ENCODE measurements at regions not wholly inside any gene's neighbourhood (a gene's known extent, or its start where the extent isn't known, plus 50 kb on each side); places are given as distances from the start of the nearest gene placed in this dataset.

- H3K9me3 ChIP-seq, result no peaks in the 10 kb centered on the region
- H3K36me3 ChIP-seq (ENCODE audit: low read depth, missing control alignments), result no peaks in the 10 kb centered on the region
- no peaks in the 10 kb centered on the region for H3K27me3 ChIP-seq
- 95% methylated on average over 2 of the region's 2 CpGs for WGBS, 2 donors
- H3K4me3 ChIP-seq, result no peak overlapping the region
- DNase-seq, result no peak
- no peak overlapping the region for H3K27ac ChIP-seq
- TF ChIP-seq POLR2A (IDR thresholded peaks at IDR 0.05) (no peak), CTCF (IDR thresholded peaks at IDR 0.05) (no peak)
- intact Hi-C loops (cut with DNase I; ENCODE audit: low total_unique reads), result no loop called here
- H3K4me1 ChIP-seq, result no peaks in the 10 kb centered on the region
These were observed 267.9 kb upstream of the PIK3C3 start for GRCh38 chr18:41687138-41687537.

DNA sequence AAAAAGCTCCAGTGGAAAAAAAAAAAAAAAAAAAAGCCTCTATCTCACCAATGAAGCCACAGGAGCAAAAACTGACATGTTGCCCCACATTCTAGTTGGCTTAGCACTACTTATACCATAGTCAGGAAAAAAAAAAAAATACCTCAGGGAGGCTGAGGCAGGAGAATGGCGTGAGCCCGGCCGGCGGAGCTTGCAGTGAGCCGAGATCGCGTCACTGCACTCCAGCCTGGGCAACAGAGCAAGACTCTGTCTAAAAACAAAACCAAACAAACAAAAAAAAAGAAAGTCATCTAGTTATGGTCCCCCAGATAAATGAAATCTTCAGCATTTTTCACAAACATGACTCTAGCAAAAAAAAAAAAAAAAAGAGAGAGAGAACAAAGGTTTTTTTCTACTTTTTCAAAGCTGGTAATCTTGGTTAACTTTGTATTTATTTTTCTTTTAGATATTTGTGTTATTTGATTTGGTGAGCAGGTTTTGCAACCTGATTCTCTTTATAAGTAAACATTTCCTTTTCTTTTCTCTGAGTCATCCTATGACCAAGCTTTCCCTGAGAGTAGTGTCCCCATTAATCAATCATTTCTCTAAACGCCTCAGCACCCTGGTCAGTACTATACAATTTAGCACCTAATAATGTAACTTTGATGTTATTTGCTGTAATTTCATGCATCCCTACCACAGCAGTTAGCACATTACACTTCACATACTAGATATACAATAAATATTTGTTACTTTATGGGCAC, 273.7 kb upstream of the PIK3C3 start:
- TF ChIP-seq POLR2A (IDR thresholded peaks at IDR 0.05) (no peak), CTCF (IDR thresholded peaks at IDR 0.05) (no peak)
- Histone ChIP-seq H3K27ac (no peak overlapping the region), H3K27me3 (no peaks in the 10 kb centered on the region), H3K4me3 (no peak overlapping the region), H3K36me3 (ENCODE audit: low read depth, missing control alignments) (no peaks in the 10 kb centered on the region), H3K4me1 (no peaks in the 10 kb centered on the region), H3K9me3 (no peaks in the 10 kb centered on the region)
- intact Hi-C loops (cut with DNase I; ENCODE audit: low total_unique reads), result no loop called here
- DNase-seq, result no peak
- 63 to 78% methylated on average over 8 of the region's 8 CpGs for WGBS, 2 donors

DNA sequence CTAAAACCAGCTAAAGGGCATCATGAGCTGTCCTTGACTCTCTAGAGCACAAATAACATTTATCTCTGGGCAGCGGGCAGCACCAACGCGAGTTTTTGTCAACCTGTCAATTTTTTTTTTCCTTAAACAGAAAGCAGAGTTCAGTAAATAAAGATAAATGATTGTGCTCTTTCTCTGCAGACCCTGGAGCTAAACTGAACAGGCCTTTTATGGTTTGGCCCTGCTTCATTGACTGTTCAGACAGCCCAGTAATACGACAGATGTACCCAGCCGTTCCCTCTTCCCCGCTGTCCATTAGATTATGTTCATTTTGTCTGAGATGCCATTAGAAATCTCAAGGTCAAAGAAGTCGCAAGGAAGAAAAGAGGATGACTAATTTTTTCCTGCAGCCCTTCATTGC, 280.5 kb upstream of the PIK3C3 start:
- 22 to 36% methylated on average over 7 of the region's 7 CpGs for WGBS, 2 donors

GRCh38 chr18:41666231-41666630, 288.8 kb upstream of the PIK3C3 start:
- Histone ChIP-seq H3K27ac (no peak overlapping the region), H3K4me1 (no peaks in the 10 kb centered on the region), H3K36me3 (ENCODE audit: low read depth, missing control alignments) (no peaks in the 10 kb centered on the region), H3K4me3 (no peak overlapping the region), H3K27me3 (no peaks in the 10 kb centered on the region), H3K9me3 (no peaks in the 10 kb centered on the region)
- no peak for DNase-seq
- TF ChIP-seq CTCF (IDR thresholded peaks at IDR 0.05), result no peak
- TF ChIP-seq POLR2A (IDR thresholded peaks at IDR 0.05), result no peak
- intact Hi-C loops (cut with DNase I; ENCODE audit: low total_unique reads), result no loop called here

More for the DNA sequence above, 280.5 kb upstream of the PIK3C3 start:
- Histone ChIP-seq H3K27ac (no peak overlapping the region), H3K4me3 (no peak overlapping the region), H3K27me3 (no peaks in the 10 kb centered on the region), H3K36me3 (ENCODE audit: low read depth, missing control alignments) (no peaks in the 10 kb centered on the region), H3K4me1 (no peaks in the 10 kb centered on the region), H3K9me3 (no peaks in the 10 kb centered on the region)
- no peak for DNase-seq
- TF ChIP-seq POLR2A (IDR thresholded peaks at IDR 0.05), result no peak
- no peak for TF ChIP-seq CTCF (IDR thresholded peaks at IDR 0.05)
- intact Hi-C loops (cut with DNase I; ENCODE audit: low total_unique reads), result no loop called here

DNA sequence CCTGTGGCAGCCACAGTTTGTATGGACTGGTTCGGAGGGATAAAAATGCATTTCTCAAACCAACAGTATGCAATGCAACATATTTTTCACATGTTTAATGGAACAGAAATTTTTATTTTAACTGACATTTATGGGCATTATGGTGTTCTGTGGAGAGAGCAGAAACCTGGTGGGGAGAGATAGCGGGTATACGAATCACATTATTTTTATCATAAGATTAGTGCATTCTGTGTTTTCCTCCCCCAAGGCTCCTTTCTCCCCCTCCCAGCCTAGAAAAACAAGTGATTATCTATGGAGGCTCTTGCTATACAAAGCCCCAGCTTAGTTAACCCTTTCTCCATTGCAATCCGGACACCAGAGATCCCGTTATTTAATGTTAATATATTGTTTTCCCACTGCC, 289.8 kb upstream of the PIK3C3 start:
- no peaks in the 10 kb centered on the region for H3K9me3 ChIP-seq
- WGBS, 2 donors, result 79 to 80% methylated on average over 5 of the region's 5 CpGs
- TF ChIP-seq POLR2A (IDR thresholded peaks at IDR 0.05) (no peak), CTCF (IDR thresholded peaks at IDR 0.05) (no peak)
- H3K4me1 ChIP-seq, result no peaks in the 10 kb centered on the region
- H3K27me3 ChIP-seq, result no peaks in the 10 kb centered on the region
- DNase-seq, result no peak
- no peaks in the 10 kb centered on the region for H3K36me3 ChIP-seq (ENCODE audit: low read depth, missing control alignments)
- H3K4me3 ChIP-seq, result no peak overlapping the region
- intact Hi-C loops (cut with DNase I; ENCODE audit: low total_unique reads), result no loop called here
- H3K27ac ChIP-seq, result no peak overlapping the region

All from testis (tissue), 2 donors.